ENCODE measurements at regions not wholly inside any gene's neighbourhood (a gene's known extent, or its start where the extent isn't known, plus 50 kb on each side); places are given as distances from the start of the nearest gene placed in this dataset.

- DNase-seq, result no peak
Measured at GRCh38 chr20:23229989-23230388, 120.6 kb upstream of the NXT1 start.

- no peak for DNase-seq
Measured at GRCh38 chr20:23228912-23229311, 121.7 kb upstream of the NXT1 start.

GRCh38 chr20:23227976-23228375 lies 122.6 kb upstream of the NXT1 start:
- DNase-seq, result no peak

GRCh38 chr20:23227274-23227673 lies 123.3 kb upstream of the NXT1 start:
- no peak for DNase-seq

- DNase-seq, result no peak
Measured at GRCh38 chr20:23226612-23227265, 123.9 kb upstream of the NXT1 start.

GRCh38 chr20:23225407-23226060 lies 125.1 kb upstream of the NXT1 start:
- no peak for DNase-seq

- no peak for DNase-seq
Measured at GRCh38 chr20:23224806-23225205, 125.8 kb upstream of the NXT1 start.

GRCh38 chr20:23223908-23224580 lies 126.5 kb upstream of the NXT1 start:
- no peak for DNase-seq

GRCh38 chr20:23222531-23223200 lies 127.9 kb upstream of the NXT1 start:
- DNase-seq, result no peak

- no peak for DNase-seq
Measured at GRCh38 chr20:23217023-23217422, 130.9 kb upstream of the CD93 start.

GRCh38 chr20:23215344-23215995 lies 129.3 kb upstream of the CD93 start:
- no peak for DNase-seq

- no peak for DNase-seq
Measured at GRCh38 chr20:23214903-23215302, 128.8 kb upstream of the CD93 start.

- DNase-seq, result no peak
Measured at GRCh38 chr20:23212464-23212995, 126.4 kb upstream of the CD93 start.

GRCh38 chr20:23212011-23212410 lies 125.9 kb upstream of the CD93 start:
- DNase-seq, result no peak

GRCh38 chr20:23211164-23211563 lies 125.0 kb upstream of the CD93 start:
- DNase-seq, result no peak

GRCh38 chr20:23207826-23208540 lies 121.9 kb upstream of the CD93 start:
- DNase-seq, result no peak

GRCh38 chr20:23206995-23207394 lies 120.9 kb upstream of the CD93 start:
- no peak for DNase-seq

- DNase-seq, result no peak
Measured at GRCh38 chr20:23206061-23206460, 119.9 kb upstream of the CD93 start.

- DNase-seq, result no peak
Measured at GRCh38 chr20:23205611-23206041, 119.5 kb upstream of the CD93 start.

GRCh38 chr20:23205211-23205610 lies 119.1 kb upstream of the CD93 start:
- no peak for DNase-seq

GRCh38 chr20:23203951-23204730 lies 118.0 kb upstream of the CD93 start:
- DNase-seq, result no peak
